ENCODE measurements at regions not wholly inside any gene's neighbourhood (a gene's known extent, or its start where the extent isn't known, plus 50 kb on each side); places are given as distances from the start of the nearest gene placed in this dataset.

- no peak for TF ChIP-seq CTCF (IDR thresholded peaks at IDR 0.05)
- no peak for TF ChIP-seq POLR2A (IDR thresholded peaks at IDR 0.05)
Measured at GRCh38 chr4:35824231-35824630, 420.1 kb downstream of the ARAP2 start.
